T47D (cell line): ENCODE measurements at regions not wholly inside any gene's neighbourhood (a gene's known extent, or its start where the extent isn't known, plus 50 kb on each side); places are given as distances from the start of the nearest gene placed in this dataset.
A peak's percentile ranks its signal among the peaks of the same experiment; 100 is the strongest.

ENCODE experiments used
- DNase-seq, 2 experiments: peaks; one replicate each; pipeline versions ENCODE4 v3.0.0 to v3.0.0-alpha.2; 2011 to 2012; ENCODE audit warnings: low read depth in 1 of 2, low spot score in 1 of 2
- JUND ChIP-seq: IDR thresholded peaks from 2 replicates; pipeline ENCODE4 v1.6.1; 2012; ENCODE audit warnings: low read depth
- in situ Hi-C: cut with HindIII; loops from 2 replicates; pipeline ENCODE4 v1.10.0; 2016; ENCODE audit warnings: low sequenced_read_pairs, low pct_unique_long_range_greater_than_20kb

GRCh38 chr10:124294811-124295770, 123.6 kb downstream of the OAT start:
- in situ Hi-C loops = no loop called here
- no peak for DNase-seq
- TF ChIP-seq JUND = no peak

- in situ Hi-C loops = no loop called here
- no peak for TF ChIP-seq JUND
Observed at GRCh38 chr10:124293616-124294449, 124.9 kb downstream of the OAT start.

DNA sequence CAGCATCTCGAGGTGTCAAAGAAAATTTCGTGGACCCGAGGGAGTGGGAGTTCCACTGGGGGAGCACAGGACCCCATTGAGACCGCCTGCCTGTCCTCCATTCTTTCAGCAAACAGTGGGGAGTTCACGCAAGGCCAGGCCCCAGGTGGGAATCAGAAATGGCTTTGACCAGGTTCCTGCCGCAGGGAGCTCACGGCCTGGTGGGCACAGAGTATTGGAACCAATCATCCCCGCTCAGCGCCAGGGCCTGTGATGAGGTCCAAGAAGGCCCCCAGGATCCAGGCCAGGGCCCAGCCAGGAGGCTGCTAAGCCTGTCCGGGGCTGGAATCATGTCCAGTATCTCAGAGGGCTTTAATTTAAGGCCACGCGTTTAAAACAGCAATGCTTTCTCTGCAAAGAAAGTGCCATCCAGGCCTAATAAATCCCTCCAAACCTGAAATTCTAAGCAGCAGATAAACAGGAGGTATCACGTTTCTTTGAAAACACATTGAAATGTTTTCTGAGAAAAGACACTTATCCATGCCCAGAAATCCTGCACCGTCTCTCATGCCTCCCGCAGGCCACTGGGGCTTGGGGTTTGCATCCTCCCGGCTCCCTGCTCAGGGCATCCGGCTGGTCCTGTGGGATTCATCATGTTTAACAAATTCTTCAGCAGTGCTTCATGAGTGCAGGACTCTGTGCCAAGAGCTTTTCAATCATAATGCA, 125.7 kb downstream of the OAT start:
- DNase-seq = no peak

More at GRCh38 chr10:124293616-124294449, 124.9 kb downstream of the OAT start:
- no peak for DNase-seq

DNA sequence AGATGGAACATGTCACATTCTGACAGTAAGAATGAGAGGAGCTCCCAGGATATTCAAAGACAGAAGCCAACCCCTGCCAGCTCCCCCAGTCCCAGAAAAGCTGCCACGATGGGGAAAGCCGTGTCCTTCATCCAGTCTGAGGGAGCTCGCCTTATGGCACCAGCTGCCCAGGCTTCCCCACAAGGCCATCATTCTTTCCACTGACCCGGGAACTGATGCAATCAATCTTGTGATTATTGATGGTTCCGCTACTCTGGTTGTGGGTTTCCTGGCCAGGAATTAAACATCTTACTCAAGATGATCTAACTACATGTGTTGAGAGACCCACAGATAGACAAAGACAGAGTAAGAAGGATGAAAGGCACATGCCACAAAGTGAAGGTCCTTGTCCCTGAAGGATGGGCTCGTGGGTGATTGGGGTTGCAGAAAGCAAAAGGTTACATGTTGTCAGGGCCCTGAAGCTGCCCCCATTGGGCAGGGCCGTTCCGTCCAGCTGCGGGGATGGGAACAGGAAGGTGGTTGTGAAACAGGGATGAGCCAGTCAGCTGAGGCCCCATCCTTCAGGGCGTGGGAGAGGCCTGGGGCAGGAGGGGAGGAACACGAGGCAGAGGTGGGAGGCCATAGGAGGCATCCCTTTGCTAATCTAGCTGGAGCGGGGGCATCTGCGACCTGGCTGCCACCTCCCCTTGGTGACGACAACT, 127.6 kb downstream of the OAT start:
- no peak for TF ChIP-seq JUND
- DNase-seq = no peak
- in situ Hi-C loops = no loop called here

More for the DNA sequence above, 125.7 kb downstream of the OAT start:
- TF ChIP-seq JUND = no peak
- in situ Hi-C loops = no loop called here

GRCh38 chr10:124289851-124290795, 128.6 kb downstream of the OAT start:
- in situ Hi-C loops = no loop called here
- DNase-seq = no peak
- TF ChIP-seq JUND = no peak

DNA sequence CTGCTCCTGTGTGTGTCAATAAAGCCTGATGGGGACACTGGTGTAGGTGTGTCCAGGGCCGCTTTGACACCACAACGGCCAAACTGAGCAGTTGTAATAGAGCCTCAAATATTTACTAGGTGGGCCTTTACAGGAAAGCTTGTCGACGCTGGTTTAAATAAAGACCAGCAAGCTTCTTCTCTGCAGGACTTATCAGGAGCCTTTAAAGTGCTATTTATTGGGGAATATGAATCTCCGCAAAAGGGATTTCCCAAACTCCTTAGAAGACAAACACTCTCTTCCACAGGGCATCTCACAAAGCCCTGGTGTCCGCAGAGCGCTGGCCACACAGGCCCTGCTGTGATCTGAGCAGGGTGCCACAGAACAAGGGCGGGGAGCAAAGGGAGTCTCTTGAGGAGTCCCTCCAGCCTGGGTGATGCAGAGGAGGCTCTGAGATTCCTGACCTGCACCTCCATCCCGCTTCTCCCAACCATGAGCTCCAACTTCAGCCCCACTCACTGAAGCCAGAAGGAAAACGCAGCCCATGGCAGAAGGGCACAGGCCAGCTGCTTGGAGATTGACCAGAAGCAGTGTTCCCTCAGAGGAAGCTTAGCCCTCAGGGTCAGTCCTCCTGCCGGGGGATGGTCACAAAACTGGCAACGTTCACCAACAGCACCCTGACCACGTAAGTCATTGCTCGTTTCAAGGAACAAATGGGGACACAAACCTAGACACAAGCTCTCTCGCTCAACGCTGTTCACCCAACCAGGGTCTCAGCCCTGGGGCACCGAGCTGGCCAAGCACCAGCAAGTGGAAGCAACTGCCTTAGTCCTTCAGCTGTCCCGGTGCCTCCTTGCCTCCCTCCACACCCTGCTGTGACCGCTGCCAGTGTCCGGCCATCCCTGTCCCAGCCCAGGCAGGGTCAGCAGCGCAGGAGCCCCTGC, 129.5 kb downstream of the OAT start:
- no peak for TF ChIP-seq JUND
- in situ Hi-C loops = no loop called here
- DNase-seq = no peak

DNA sequence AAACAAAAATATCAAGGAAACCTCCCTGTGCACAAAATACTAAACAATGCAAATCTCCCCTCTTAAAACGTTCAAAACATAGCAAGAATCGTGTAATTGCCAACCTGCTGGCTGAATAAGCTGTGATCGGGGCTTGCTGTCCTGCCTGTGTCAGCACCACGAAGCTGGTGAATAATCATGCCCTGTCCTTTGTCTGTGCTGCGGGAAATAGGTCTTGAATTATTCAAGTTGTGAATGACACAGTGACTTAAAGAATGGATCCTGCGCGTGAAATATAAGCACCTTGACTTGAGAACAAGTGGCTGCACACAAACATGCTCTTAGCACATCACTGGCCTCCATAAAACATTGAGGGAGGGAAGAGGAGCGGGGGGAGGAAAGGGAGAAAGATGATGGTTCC, 130.2 kb downstream of the OAT start:
- TF ChIP-seq JUND = no peak
- in situ Hi-C loops = no loop called here
- DNase-seq = no peak

DNA sequence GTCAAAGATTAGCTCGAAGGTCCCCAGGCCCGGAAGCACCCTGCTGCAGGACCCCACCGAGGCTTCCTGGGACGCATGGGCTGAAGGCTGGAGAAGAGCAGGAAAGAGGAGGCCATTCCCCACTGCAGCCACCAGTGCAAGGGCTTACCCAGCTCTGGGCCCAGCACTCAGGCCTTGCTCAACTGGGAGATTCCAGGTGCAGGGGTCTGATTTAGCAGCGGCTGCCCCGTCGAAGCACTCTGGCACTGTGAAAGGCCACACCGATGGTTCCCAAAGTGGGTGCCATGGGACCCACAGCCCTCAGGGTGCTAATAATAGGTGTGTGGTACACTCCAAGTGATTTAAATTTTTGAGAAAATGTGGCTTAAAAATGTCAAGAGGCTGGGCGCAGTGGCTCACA, 130.9 kb downstream of the OAT start:
- no peak for DNase-seq
- no peak for TF ChIP-seq JUND
- in situ Hi-C loops = no loop called here

- in situ Hi-C loops = no loop called here
- TF ChIP-seq JUND = no peak
- peak in 1 of 2 experiments; percentile 16 for DNase-seq
Observed at GRCh38 chr10:124287071-124287685, 131.5 kb downstream of the OAT start.

DNA sequence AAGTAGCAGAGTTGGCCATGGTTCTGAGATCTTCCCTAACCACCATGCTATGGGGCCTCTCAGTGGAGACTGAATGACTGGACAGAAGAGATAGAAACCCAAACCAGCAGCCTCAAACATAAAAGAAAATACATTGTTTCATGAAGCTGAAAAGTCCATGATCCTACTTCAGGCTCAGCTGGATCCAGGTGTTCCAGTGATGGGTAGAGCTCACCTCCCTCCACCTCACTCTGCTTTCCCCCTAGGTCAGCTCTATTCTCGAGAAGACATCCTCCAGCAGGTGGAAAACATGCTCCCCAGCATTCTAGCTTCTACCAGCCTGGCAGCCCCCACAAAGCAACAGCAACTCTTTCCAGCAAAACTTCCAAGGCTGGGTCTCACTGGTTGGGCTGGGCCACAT, 132.1 kb downstream of the OAT start:
- in situ Hi-C loops = no loop called here
- DNase-seq = no peak

More for the DNA sequence above, 132.1 kb downstream of the OAT start:
- TF ChIP-seq JUND = no peak
